ENCODE measurements at regions not wholly inside any gene's neighbourhood (a gene's known extent, or its start where the extent isn't known, plus 50 kb on each side); places are given as distances from the start of the nearest gene placed in this dataset.

GRCh38 chr1:215459136-215459535 lies 108.0 kb upstream of the KCTD3 start:
- Histone ChIP-seq H2BK120ac (ENCODE audit: insufficient read depth, low read length, poor library complexity) (no peak overlapping the region), H2BK12ac (ENCODE audit: low read length) (no peak overlapping the region), H2AFZ (ENCODE audit: insufficient read depth, low read length, poor library complexity) (no peak overlapping the region)

GRCh38 chr1:215466361-215466760 lies 100.7 kb upstream of the KCTD3 start:
- Histone ChIP-seq H2AFZ (ENCODE audit: insufficient read depth, low read length, poor library complexity) (no peak overlapping the region), H3K4me3 (ENCODE audit: low read depth, low read length) (no peak overlapping the region), H3K9me3 (ENCODE audit: insufficient read depth, low read depth, low read length) (no peaks in the 10 kb centered on the region), H2AK5ac (ENCODE audit: low read length) (no peak overlapping the region), H3K79me2 (ENCODE audit: control insufficient read depth, insufficient read depth, low read length, poor library complexity) (no peaks in the 10 kb centered on the region), H3K27ac (ENCODE audit: low read depth, low read length) (no peak overlapping the region), H4K91ac (ENCODE audit: low read depth, low read length) (no peak overlapping the region), H3K18ac (ENCODE audit: low read length) (no peak overlapping the region), H3K79me1 (ENCODE audit: low read length) (no peaks in the 10 kb centered on the region), H3K4ac (ENCODE audit: low read depth, low read length) (no peak overlapping the region), H2BK5ac (ENCODE audit: low read depth, low read length, poor library complexity) (no peak overlapping the region), H3K36me3 (ENCODE audit: control insufficient read depth in 1 of 2, insufficient read depth in 2 of 2, low read length in 2 of 2) (no peaks in the 10 kb centered on the region), H3K4me2 (ENCODE audit: low read length) (no peak overlapping the region), H4K8ac (ENCODE audit: low read depth, low read length) (no peak overlapping the region), H4K12ac (ENCODE audit: low read depth, low read length) (no peak overlapping the region), H3K14ac (ENCODE audit: low read length) (no peak overlapping the region), H3K23ac (ENCODE audit: low read length) (no peak overlapping the region), H3K27me3 (ENCODE audit: insufficient read depth, low read length) (no peaks in the 10 kb centered on the region), H2BK120ac (ENCODE audit: insufficient read depth, low read length, poor library complexity) (no peak overlapping the region), H2BK12ac (ENCODE audit: low read length) (no peak overlapping the region), H3K9ac (ENCODE audit: low read length) (no peak overlapping the region), H3K4me1 (ENCODE audit: control insufficient read depth in 1 of 2, insufficient read depth in 2 of 2, low read length in 2 of 2) (no peaks in the 10 kb centered on the region)
- no peak for DNase-seq
- WGBS (ENCODE audit: extremely low coverage, insufficient coverage, insufficient read length), result no CpG with 5 or more reads among the region's 3 CpGs

More at GRCh38 chr1:215459136-215459535, 108.0 kb upstream of the KCTD3 start:
- H3K9me3 ChIP-seq (ENCODE audit: insufficient read depth, low read depth, low read length), result no peaks in the 10 kb centered on the region
- no peak overlapping the region for H3K23ac ChIP-seq (ENCODE audit: low read length)
- H3K4ac ChIP-seq (ENCODE audit: low read depth, low read length), result no peak overlapping the region
- H3K36me3 ChIP-seq (ENCODE audit: control insufficient read depth in 1 of 2, insufficient read depth in 2 of 2, low read length in 2 of 2), result no peaks in the 10 kb centered on the region
- no peak for DNase-seq
- H3K4me2 ChIP-seq (ENCODE audit: low read length), result no peak overlapping the region
- no peak overlapping the region for H3K14ac ChIP-seq (ENCODE audit: low read length)
- H4K12ac ChIP-seq (ENCODE audit: low read depth, low read length), result no peak overlapping the region
- no peaks in the 10 kb centered on the region for H3K4me1 ChIP-seq (ENCODE audit: control insufficient read depth in 1 of 2, insufficient read depth in 2 of 2, low read length in 2 of 2)
- no peaks in the 10 kb centered on the region for H3K79me1 ChIP-seq (ENCODE audit: low read length)
- no peaks in the 10 kb centered on the region for H3K79me2 ChIP-seq (ENCODE audit: control insufficient read depth, insufficient read depth, low read length, poor library complexity)
- H4K91ac ChIP-seq (ENCODE audit: low read depth, low read length), result no peak overlapping the region
- H2BK5ac ChIP-seq (ENCODE audit: low read depth, low read length, poor library complexity), result no peak overlapping the region
- no peaks in the 10 kb centered on the region for H3K27me3 ChIP-seq (ENCODE audit: insufficient read depth, low read length)
- H3K9ac ChIP-seq (ENCODE audit: low read length), result no peak overlapping the region
- H3K18ac ChIP-seq (ENCODE audit: low read length), result no peak overlapping the region
- no peak overlapping the region for H4K8ac ChIP-seq (ENCODE audit: low read depth, low read length)
- H3K27ac ChIP-seq (ENCODE audit: low read depth, low read length), result no peak overlapping the region
- WGBS (ENCODE audit: extremely low coverage, insufficient coverage, insufficient read length), result no CpG with 5 or more reads among the region's 2 CpGs
- no peak overlapping the region for H3K4me3 ChIP-seq (ENCODE audit: low read depth, low read length)
- H2AK5ac ChIP-seq (ENCODE audit: low read length), result no peak overlapping the region

DNA sequence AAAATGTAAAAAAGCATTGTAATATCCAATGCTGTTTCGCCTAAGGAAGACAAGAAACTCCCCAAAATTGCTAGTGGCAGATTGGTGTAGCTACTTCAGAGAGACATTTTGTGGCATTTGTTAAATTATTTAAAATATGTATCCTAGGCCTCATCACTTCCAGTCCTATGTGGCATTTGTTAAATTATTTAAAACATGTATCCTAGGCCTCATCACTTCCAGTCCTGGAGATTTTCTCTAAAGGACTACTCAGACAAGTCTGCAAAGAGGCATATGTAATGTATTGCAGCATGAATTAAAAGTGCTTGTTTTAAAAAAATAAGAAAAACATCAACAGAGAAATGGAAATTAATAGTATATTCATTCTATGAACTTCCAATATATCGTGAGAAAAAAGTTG lies 95.6 kb upstream of the KCTD3 start:
- Histone ChIP-seq H3K4me1 (ENCODE audit: control insufficient read depth in 1 of 2, insufficient read depth in 2 of 2, low read length in 2 of 2) (no peaks in the 10 kb centered on the region), H3K23ac (ENCODE audit: low read length) (no peak overlapping the region), H3K79me2 (ENCODE audit: control insufficient read depth, insufficient read depth, low read length, poor library complexity) (no peaks in the 10 kb centered on the region), H3K27me3 (ENCODE audit: insufficient read depth, low read length) (no peaks in the 10 kb centered on the region), H3K4me2 (ENCODE audit: low read length) (no peak overlapping the region), H3K9me3 (ENCODE audit: insufficient read depth, low read depth, low read length) (no peaks in the 10 kb centered on the region), H3K18ac (ENCODE audit: low read length) (no peak overlapping the region), H3K27ac (ENCODE audit: low read depth, low read length) (no peak overlapping the region), H2AFZ (ENCODE audit: insufficient read depth, low read length, poor library complexity) (no peak overlapping the region), H2BK5ac (ENCODE audit: low read depth, low read length, poor library complexity) (no peak overlapping the region), H2BK12ac (ENCODE audit: low read length) (no peak overlapping the region), H3K14ac (ENCODE audit: low read length) (no peak overlapping the region), H3K36me3 (ENCODE audit: control insufficient read depth in 1 of 2, insufficient read depth in 2 of 2, low read length in 2 of 2) (no peaks in the 10 kb centered on the region), H3K4me3 (ENCODE audit: low read depth, low read length) (no peak overlapping the region), H4K91ac (ENCODE audit: low read depth, low read length) (no peak overlapping the region), H3K4ac (ENCODE audit: low read depth, low read length) (no peak overlapping the region), H2BK120ac (ENCODE audit: insufficient read depth, low read length, poor library complexity) (no peak overlapping the region), H3K79me1 (ENCODE audit: low read length) (no peaks in the 10 kb centered on the region), H4K8ac (ENCODE audit: low read depth, low read length) (no peak overlapping the region), H3K9ac (ENCODE audit: low read length) (no peak overlapping the region), H4K12ac (ENCODE audit: low read depth, low read length) (no peak overlapping the region), H2AK5ac (ENCODE audit: low read length) (no peak overlapping the region)
- DNase-seq, result no peak
- WGBS (ENCODE audit: extremely low coverage, insufficient coverage, insufficient read length), result no CpG with 5 or more reads among the region's 2 CpGs

GRCh38 chr1:215472723-215473122 lies 94.4 kb upstream of the KCTD3 start:
- Histone ChIP-seq H2BK120ac (ENCODE audit: insufficient read depth, low read length, poor library complexity) (no peak overlapping the region), H3K79me2 (ENCODE audit: control insufficient read depth, insufficient read depth, low read length, poor library complexity) (no peaks in the 10 kb centered on the region), H3K27ac (ENCODE audit: low read depth, low read length) (no peak overlapping the region), H3K18ac (ENCODE audit: low read length) (no peak overlapping the region), H3K14ac (ENCODE audit: low read length) (no peak overlapping the region), H4K8ac (ENCODE audit: low read depth, low read length) (no peak overlapping the region), H3K4me3 (ENCODE audit: low read depth, low read length) (no peak overlapping the region), H2AK5ac (ENCODE audit: low read length) (no peak overlapping the region), H3K4me2 (ENCODE audit: low read length) (no peak overlapping the region), H3K9ac (ENCODE audit: low read length) (no peak overlapping the region), H3K79me1 (ENCODE audit: low read length) (no peaks in the 10 kb centered on the region), H2BK12ac (ENCODE audit: low read length) (no peak overlapping the region), H2AFZ (ENCODE audit: insufficient read depth, low read length, poor library complexity) (no peak overlapping the region), H3K9me3 (ENCODE audit: insufficient read depth, low read depth, low read length) (peaks cover 5% of the 10 kb centered on the region), H3K27me3 (ENCODE audit: insufficient read depth, low read length) (no peaks in the 10 kb centered on the region), H3K23ac (ENCODE audit: low read length) (no peak overlapping the region), H2BK5ac (ENCODE audit: low read depth, low read length, poor library complexity) (no peak overlapping the region), H4K91ac (ENCODE audit: low read depth, low read length) (no peak overlapping the region), H3K4me1 (ENCODE audit: control insufficient read depth in 1 of 2, insufficient read depth in 2 of 2, low read length in 2 of 2) (no peaks in the 10 kb centered on the region), H3K4ac (ENCODE audit: low read depth, low read length) (no peak overlapping the region), H4K12ac (ENCODE audit: low read depth, low read length) (no peak overlapping the region), H3K36me3 (ENCODE audit: control insufficient read depth in 1 of 2, insufficient read depth in 2 of 2, low read length in 2 of 2) (no peaks in the 10 kb centered on the region)
- no peak for DNase-seq
